ENCODE measurements at regions not wholly inside any gene's neighbourhood (a gene's known extent, or its start where the extent isn't known, plus 50 kb on each side); places are given as distances from the start of the nearest gene placed in this dataset.

GRCh38 chr10:107706096-107706725 lies 541.7 kb upstream of the SORCS1 start:
- TF ChIP-seq CTCF (conservative IDR thresholded peaks at IDR 0.05; ENCODE audit: low read depth, low read length): no peak
- TF ChIP-seq CHD1 (IDR thresholded peaks at IDR 0.05; ENCODE audit: low read depth, low read length): no peak
- TF ChIP-seq POLR2A (IDR thresholded peaks at IDR 0.05; ENCODE audit: low read depth, low read length): no peak
- TF ChIP-seq RAD21 (IDR thresholded peaks at IDR 0.05; ENCODE audit: low read length): no peak
- no peak for TF ChIP-seq FOS (IDR thresholded peaks at IDR 0.05; ENCODE audit: low read depth, low read length)
- TF ChIP-seq MAZ (IDR thresholded peaks at IDR 0.05; ENCODE audit: borderline replicate concordance, low read depth, low read length): no peak
- TF ChIP-seq ELK1 (IDR thresholded peaks at IDR 0.05; ENCODE audit: borderline replicate concordance, low read depth, low read length): no peak
- TF ChIP-seq RCOR1 (IDR thresholded peaks at IDR 0.05; ENCODE audit: insufficient replicate concordance, low read length): no peak
- TF ChIP-seq MXI1 (IDR thresholded peaks at IDR 0.05; ENCODE audit: borderline replicate concordance, low read depth, low read length): no peak
- no peak for TF ChIP-seq BHLHE40 (IDR thresholded peaks at IDR 0.05; ENCODE audit: low read depth, low read length)
- no peak for TF ChIP-seq RFX5 (IDR thresholded peaks at IDR 0.05; ENCODE audit: low read depth, low read length)

Data from IMR-90 (cell line).